ENCODE measurements at regions not wholly inside any gene's neighbourhood (a gene's known extent, or its start where the extent isn't known, plus 50 kb on each side); places are given as distances from the start of the nearest gene placed in this dataset.
"Not testable (repeated sequence)": the region's sequence is repeated elsewhere in the genome, so short reads cannot be mapped to it uniquely, and the experiment has no call there.

DNA sequence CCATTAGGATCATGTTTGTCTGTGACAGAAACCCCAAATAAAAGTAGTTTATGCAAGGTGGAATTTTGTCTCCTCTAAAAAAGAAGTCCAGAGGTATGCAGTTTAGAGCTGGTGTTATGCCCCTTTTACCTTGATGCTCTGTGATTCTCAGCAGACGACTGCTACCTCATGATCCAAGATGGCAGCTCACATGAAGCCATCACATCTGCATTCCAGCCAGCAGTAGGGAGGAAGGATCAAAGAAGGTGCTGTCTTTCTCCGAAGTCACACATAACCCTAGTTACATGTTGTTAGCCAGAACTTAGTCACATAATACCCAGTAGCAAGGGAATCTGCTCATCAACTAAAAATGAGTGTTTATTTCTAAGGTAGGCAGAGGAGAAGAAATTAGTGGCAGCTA, 135.7 kb upstream of the HS3ST2 start:
- DNase-seq (ENCODE audit: low read depth), result no peak

DNA sequence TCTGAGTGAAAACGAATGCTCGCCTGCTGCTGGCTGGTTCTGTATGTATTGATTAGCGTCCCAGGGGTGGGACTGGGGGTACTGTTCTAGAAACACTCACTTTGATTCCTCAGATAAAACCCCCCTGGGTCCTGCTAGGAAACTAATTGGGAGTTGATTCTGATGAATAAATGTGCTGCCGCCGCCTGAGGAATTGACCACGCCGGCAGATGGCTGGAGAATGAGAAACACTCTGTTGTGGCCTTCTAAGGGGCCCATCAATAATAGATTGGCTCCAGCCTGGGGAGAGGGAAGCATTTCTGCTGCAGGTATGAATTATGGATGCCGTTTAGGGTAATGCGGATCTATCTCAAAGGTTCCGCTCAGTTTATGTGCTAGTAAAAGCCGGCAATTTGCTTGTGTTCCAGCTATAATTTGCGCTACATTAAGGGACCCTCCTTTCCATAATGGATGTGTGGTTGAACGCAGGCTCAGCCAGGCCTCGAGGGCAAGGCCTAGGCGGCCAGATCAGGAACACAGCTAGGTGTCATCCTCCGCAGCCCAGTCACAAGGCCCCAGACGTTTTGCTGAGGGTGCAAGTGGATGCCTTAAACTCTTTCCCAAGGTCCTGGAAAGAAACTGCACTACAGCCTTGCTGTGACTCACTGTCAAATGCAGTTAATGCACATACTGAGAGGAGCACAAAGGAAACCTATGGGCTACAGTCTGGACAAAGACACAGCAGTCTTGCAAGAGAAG, 132.2 kb upstream of the HS3ST2 start:
- no peak for DNase-seq (ENCODE audit: low read depth)

DNA sequence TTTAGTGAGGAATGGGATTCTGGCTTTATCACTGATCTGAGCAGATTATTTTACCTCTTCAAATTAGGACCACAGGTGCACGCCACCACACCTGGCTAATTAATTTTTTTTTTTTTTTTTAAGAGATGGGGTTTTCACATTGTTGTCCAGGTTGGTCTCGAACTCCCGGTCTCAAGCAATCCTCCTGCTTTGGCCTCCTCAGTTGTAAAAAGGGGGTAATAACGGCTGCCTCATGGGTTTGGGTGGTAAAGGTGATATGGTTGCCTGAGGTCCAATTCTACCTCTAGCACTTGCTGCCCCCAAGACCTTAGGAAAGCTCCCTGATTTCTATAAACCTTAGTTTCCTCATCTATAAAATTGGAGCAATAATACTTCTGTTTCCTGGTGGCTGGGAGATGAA, 130.7 kb upstream of the HS3ST2 start:
- no peak for DNase-seq (ENCODE audit: low read depth)

DNA sequence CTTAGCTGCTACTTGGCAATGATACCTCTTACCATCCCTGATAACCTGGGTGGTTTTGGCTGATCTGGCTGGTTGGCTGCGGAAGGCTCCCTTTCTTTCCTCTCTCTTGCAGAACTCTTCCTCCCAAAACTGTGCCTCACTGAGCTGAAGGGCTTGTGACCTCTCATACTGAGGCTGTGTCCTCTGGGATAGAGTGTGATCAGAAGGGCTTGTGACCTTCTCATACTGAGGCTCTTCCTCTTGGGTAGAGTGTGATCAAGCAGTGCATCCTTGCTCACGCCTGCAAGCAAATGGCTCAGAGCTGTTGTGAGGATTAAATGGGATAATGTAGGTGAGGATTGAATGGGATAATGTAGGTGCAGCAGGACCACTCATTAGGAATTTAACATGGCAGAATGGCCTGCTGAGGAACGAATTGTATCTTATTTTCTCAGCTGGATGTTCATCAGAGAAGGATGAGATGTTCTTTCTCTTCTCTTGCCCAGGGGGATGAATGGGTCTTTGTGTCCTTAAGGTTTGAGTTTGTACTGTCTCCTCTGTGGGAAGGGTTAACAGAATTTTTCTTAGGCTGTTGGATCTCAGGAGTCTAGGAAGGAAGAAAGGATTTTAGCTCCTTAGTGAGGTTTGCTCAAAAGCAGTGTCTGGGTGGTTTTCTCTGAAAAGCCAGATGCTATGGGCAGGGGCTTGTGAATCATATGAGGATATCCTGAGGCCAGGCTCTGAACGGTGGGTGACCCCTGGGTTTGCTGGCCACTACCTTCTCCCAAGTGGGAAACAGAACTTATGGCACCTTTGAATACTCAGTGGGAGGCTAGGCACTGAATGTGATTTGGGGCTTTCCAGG, 130.0 kb upstream of the HS3ST2 start:
- no peak for DNase-seq (ENCODE audit: low read depth)

GRCh38 chr16:22684574-22685458, 129.1 kb upstream of the HS3ST2 start:
- DNase-seq (ENCODE audit: low read depth), result peak; percentile 55

DNA sequence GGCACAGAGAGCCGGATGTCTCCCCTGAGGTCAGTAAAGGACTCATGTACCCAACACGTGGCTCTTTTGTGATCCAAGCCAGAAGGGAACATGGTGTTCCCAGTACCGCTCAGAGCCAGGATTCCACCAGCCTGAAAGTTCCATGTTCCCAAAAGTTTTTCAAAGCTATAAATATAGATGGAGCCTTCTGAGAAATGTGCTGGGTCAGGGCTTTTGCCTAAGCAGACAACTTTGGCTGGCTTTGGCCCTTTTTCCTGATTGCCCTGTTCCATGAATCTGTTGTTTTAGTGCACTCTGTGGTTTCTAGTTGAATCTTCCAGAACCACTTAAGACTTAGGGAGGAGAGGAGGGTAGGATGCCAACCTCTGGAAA, 128.5 kb upstream of the HS3ST2 start:
- DNase-seq (ENCODE audit: low read depth), result peak; percentile 18

DNA sequence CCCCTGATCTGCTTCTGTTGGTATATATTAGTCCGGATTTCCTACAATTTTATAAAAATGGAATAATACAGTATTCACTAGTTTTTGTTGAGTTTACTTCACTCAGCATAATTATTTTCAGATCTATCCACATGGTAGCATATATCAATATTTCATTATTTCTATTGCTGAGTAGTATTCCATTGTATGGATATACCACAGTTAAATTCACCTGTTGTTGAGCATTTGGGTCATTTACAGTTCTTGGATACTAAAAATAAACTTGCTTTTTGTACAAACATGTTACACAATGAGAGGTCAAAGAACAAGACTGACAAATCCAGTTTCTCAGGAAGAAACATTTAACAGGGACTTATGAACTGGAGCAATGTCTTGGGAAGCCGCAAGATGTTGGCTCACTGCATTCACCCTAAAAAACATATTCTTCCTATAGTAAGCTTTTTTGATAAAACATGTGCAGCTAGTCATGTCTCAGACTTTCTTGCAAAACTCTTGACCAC, 126.9 kb upstream of the HS3ST2 start:
- DNase-seq (ENCODE audit: low read depth), result no peak

- DNase-seq (ENCODE audit: low read depth), result no peak
Measured at GRCh38 chr16:22688463-22688862, 125.5 kb upstream of the HS3ST2 start.

GRCh38 chr16:22688930-22689329, 125.0 kb upstream of the HS3ST2 start:
- DNase-seq (ENCODE audit: low read depth), result no peak

DNA sequence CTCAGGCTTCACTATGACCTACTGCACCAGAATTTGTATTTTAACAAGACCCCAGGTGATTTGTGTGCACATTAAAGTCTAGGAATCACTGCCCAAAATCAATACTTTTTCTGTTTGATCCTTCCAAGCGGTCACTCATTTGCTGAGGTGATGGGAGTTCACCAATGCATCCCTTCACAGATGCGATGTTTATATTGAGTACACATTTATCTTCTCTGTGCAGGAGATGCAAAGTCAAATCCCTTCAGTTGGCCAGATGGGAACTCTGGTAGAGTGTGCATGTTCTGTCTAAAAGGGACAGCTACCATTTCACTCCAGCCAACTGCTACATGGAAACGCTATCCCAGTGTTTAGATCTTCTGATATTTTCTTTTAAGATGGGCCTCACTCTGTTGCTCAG, 122.6 kb upstream of the HS3ST2 start:
- no peak for DNase-seq (ENCODE audit: low read depth)

DNA sequence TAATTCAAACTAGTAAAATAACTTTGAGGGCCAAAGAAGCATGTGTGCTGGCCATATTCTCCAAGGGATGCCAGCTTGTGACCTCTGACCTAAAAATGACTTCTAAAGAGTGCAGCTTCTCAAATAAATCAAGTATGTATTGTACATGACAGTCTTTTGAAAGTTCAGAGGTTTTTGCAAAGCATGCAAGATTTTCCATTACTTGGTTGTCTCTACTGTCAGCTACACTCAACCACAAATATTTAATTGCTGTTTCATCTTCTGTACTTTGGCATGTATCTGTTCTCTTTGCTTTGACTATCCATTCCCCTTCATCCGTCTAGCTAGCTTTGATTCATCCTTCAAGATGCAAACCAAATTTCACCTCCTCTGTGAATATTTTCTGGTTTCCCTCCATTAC, 121.9 kb upstream of the HS3ST2 start:
- DNase-seq (ENCODE audit: low read depth), result no peak

DNA sequence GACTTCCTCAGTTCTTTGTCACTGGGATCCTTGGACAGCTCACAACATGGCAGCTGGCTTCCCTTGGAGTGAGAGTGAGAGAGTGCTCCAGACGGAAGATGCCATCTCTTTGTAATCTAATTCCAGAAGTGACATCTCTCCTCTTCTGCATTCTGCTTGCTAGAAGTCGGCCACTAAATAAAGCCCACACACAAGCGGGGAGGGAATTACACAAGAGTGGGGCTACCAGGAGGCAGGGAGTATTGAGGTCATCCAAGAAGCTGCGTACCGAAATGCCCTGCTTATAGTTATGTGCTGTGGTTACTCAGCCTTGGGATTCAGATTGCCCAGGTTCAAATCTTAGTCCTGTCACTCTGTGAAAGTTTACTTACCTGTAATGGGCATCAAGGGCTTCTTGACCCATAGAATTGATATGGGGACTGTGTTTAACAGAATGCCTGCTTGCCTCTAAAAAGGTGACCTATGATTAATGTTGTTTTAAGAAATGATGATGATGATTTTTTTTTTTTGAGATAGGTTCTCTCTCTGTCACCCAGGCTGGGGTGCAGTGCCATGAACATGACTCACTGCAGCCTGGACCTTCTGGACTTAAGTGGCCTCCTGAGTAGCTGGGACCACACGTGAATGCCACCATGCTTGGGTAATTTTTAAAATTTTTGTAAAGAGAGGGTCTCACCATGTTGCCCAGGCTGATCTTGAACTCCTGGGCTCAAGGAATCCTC, 120.9 kb upstream of the HS3ST2 start:
- DNase-seq (ENCODE audit: low read depth), result no peak

GRCh38 chr16:22693638-22694340, 120.2 kb upstream of the HS3ST2 start:
- no peak for DNase-seq (ENCODE audit: low read depth)

DNA sequence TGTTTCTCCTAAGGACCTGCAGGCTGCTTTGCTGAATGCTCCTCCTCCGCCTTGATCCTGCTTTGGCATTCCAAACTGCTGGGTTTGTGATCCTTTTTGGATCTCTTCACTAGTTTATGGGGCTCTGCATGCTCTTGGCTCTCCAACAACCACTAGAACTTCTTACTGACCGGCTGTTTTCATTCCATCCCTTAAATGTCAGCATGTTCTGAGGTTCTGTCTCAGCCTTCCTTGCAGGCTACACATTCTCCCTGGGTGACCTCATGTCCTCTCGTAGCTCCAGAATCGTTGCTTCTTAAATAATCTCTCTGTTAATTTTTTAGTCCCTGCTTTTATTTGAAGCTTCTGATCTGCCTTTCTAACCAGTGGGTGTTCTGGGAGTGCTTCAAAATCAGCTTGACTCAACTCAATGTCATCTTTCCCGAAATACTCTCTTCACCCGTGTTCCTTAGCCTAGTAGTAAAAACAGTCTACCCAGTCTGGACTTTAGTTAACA, 119.0 kb upstream of the HS3ST2 start:
- no peak for DNase-seq (ENCODE audit: low read depth)

- not testable (repeated sequence) for DNase-seq (ENCODE audit: low read depth)
Measured at GRCh38 chr16:22695773-22696172, 118.2 kb upstream of the HS3ST2 start.

DNA sequence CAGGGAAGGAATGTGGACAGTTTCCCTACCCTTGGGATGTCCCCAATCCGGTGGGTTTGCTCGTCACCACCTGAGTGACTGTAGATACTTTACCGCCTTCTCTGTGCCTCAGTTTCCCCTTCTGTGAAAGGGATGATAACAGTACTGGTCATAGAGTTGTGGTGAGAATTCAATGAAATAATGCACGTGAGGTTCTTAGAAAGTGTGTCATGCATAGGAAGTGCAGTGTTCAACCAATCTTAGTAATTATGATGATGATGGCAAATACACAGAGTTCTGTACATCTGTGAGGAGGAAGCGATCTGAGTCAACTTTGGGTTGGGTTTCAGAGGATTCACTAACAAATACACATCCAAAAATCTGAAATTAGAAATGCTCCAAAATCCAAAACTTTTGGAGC, 114.6 kb upstream of the HS3ST2 start:
- DNase-seq (ENCODE audit: low read depth), result no peak

DNA sequence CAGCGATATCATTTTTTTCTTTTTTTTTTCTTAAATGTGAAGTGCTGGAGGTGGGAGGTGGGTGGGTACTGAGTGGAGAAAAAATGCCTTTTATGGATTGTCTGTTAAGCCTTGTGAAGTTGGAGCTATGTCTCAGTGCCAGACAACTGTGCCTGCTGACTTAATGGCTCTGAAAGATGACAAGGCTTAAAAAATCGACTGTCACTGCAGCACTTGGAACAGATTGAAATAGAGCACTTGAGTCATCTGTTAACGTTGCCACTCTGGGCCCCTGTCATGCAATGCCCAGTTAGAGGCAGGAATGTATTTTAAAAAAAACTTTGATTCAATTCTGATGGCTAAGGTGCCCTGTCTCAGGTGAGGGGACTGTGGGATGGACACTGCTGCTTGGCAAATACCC, 108.2 kb upstream of the HS3ST2 start:
- DNase-seq (ENCODE audit: low read depth), result no peak

DNA sequence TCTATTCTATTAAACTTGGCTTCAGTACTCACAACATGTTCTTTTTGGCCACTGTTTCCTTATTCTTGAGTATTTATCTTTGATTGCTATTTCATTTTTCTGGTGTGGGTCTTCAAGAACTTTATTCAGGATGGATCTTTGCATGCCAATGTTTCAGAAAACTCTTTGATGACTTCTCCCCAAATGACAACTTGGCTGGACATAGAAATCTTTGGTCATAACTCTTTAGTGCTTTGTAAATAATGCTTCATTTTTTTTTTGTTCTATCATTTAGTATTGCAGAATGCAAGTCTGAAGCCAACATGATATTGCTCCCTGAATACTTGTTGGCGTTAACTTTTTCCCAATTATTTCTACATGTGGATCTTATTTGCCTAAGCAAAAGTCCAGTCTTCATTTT, 103.6 kb upstream of the HS3ST2 start:
- no peak for DNase-seq (ENCODE audit: low read depth)

DNA sequence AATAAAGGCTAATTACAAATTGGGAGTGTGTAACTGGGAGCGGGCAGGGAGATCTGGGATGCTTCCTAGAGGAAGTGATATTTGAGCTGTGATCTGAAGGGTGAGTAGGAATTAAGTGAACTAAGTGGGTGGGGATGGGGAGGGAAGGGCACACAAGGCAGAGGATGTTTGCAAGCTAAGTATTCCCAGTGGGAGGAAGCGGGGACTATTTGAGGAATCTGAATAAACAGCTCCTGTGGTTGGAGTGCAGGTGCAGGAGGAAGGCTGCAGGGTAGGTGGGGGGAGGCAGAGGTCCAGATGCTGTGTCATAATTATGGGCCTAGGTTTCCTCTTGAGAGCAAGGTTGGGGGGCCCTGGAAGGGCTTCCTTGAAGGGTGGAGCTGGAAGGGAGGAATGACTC, 102.1 kb upstream of the HS3ST2 start:
- no peak for DNase-seq (ENCODE audit: low read depth)

DNA sequence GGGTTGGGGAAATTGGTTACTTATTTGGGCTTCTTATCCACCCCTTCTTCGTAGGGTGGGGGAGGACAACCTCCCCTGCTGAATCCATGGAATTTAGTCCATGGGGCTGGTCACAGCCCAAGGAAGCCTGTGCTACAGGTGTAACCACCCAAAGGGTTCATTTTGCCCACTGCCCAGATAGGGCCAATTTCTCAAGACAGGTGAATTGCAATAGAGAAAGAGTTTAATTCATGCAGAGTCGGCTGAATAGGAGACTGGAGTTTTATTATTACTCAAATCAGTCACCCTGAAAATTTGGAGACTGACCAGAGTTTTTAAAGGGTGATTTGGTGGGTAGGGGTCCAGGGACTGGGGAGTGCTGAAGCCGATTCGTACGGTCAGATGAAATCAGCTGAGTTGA, 101.5 kb upstream of the HS3ST2 start:
- no peak for DNase-seq (ENCODE audit: low read depth)

DNA sequence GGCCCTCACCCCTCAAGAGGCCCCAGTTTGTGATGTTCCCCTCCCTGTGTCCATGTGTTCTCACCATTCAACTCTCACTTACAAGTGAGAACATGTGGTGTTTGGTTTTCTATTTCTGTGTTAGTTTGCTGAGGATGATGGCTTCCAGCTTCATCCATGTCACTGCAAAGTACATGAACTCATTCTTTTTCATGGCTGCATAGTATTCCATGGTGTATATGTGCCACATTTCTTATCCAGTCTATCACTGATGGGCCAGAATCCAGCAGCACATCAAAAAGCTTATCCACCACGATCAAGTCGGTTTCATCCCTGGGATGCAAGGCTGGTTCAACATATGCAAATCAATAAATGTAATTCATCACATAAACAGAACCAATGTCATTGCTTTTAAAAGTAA, 95.4 kb upstream of the HS3ST2 start:
- not testable (repeated sequence) for DNase-seq (ENCODE audit: low read depth)
